ENCODE measurements at regions not wholly inside any gene's neighbourhood (a gene's known extent, or its start where the extent isn't known, plus 50 kb on each side); places are given as distances from the start of the nearest gene placed in this dataset.
"Not testable (repeated sequence)": the region's sequence is repeated elsewhere in the genome, so short reads cannot be mapped to it uniquely, and the experiment has no call there.

DNA sequence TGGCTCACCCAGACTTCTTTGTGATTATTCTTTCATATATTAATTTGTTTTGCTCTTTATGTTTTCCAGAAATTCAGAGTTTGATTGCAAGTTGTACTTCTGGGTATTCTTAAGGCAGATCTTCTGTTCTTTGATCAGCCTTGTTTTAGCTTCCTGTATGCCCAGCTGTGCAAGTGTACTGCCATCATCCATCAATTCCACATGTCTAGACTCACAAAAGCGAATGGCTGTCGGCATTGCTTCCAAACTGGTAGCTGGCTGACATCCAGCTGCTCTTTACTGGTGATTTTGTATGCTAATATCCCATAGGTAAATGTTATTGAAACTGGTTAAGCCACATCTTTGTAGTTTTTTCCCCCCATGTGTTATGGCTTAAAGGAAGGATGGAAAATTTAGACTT, 1084.8 kb upstream of the CITED2 start:
- DNase-seq (ENCODE audit: low read depth) = no peak

DNA sequence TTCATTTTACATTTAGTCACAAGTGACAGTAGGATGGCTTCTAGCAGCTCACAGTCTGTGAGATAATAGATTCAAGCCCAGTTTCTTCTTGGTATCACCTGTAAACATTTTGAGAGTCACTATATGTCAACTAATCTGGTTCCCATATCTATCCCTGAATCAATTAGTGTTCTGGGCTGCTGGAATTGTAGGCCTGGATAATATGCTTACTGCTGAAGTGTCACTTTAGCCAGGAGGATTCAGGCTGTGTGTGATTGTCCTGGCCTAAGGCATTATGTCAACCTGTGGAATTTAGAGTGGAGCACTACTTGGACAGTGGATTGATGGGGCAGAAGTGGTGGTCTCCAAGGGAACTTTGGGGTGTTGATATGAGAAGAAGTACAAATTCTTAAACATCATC, 1071.8 kb upstream of the CITED2 start:
- no peak for DNase-seq (ENCODE audit: low read depth)

DNA sequence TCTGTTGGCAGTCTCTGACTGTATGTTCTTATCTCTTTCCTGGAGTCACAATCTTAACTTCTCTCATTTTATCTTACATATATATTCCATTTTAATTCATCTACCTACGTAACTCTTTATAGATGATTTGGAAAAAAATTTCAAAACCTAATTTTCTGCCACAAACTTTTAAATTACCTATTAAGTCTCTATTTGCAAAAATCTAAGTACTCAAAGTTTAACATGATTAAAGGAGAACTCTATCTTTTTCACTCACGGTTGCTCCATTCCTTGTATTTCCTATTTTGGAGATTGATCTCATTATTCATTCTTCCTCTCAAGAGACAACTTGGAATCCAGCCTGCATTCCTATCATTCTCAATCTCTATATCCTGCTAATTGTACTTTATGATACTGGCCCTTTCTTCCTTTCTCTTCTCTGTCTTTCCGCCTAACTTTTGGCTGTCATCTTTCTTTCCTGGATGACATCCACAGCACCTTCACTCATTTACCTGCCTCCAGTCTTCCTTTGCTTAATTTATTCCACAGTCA, 1071.1 kb upstream of the CITED2 start:
- DNase-seq (ENCODE audit: low read depth) = peak; percentile 60

DNA sequence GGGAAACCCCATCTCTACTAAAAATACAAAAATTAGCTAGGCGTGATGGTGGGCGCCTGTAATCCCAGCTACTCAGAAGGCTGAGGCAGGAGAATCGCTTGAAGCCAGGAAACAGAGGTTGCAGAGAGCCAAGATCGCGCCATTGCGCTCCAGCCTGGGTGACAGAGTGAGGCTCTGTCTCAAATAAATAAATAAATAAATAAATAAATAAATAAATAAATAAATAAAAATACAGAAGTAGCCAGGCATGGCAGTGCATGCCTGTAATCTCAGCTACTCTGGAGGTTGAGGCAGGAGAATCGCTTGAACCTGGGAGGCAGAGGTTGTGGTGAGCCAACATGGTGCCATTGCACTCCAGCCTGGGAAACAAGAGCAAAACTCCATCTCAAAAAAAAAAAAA, 1068.7 kb upstream of the CITED2 start:
- DNase-seq (ENCODE audit: low read depth) = not testable (repeated sequence)

DNA sequence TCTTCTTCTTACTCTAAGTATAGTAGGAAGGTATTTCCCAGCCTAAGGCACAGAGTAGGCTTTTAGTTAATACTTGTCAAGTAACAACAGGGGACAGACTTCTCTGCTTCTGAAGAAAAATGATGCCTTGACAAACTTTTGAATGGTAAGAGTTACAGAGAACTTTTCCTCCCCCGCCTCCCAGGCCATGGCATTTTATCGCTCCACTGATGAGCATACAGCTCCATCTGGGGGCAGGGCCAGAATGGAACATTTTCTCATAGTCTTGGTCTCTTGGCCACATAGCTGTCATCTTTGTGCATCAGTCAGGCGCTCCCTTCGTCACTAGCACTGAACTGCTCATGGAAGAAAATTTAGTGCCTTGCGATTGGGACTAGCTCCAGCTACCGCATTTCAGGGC, 1066.8 kb upstream of the CITED2 start:
- peak; percentile 84 for DNase-seq (ENCODE audit: low read depth)

DNA sequence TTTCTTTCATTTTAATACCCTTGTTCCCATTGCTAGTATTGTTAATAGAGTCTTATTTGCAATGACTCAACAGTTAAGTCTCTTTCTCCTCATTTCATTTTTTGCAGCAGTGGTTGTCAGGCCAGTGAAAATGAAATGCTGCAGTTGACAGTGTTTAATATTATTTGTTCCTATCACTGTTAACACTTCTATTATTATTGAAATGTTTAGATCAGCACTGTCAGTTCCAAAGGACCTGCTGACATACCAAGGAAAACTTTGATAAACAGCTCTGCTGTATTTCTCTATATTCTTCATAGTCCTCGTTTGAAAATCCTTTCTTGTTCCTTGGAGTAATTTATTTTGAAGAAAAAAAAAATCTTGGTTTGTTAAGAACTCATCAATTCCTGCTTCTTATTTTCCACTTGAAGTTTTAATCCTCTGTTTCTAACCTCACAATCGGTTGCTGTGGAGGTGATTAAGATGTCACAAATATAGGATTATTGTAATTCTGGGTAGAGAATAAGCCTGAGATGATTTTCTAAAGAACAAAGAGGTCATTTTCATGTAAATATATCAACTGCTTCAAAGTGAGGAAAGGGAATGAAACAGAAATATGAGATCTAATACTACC, 1065.9 kb upstream of the CITED2 start:
- DNase-seq (ENCODE audit: low read depth) = no peak

DNA sequence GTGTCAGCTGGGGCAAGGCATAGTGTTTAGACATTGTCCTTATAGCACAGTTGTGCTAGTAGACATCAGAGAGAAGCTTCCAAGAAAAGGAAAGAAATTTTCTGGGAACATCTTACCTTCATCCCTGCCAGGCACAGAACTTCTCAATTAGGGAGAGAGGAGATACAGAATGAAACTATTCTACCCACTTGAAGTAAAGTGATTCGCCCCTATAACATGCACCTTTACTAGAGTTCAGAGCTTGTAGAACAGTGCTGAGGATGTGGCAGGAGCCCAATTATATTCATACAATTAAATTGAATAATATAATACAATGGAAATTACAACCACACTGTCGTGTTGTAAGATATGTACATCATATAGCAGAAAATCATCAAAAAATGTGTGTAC, 1063.9 kb upstream of the CITED2 start:
- no peak for DNase-seq (ENCODE audit: low read depth)

DNA sequence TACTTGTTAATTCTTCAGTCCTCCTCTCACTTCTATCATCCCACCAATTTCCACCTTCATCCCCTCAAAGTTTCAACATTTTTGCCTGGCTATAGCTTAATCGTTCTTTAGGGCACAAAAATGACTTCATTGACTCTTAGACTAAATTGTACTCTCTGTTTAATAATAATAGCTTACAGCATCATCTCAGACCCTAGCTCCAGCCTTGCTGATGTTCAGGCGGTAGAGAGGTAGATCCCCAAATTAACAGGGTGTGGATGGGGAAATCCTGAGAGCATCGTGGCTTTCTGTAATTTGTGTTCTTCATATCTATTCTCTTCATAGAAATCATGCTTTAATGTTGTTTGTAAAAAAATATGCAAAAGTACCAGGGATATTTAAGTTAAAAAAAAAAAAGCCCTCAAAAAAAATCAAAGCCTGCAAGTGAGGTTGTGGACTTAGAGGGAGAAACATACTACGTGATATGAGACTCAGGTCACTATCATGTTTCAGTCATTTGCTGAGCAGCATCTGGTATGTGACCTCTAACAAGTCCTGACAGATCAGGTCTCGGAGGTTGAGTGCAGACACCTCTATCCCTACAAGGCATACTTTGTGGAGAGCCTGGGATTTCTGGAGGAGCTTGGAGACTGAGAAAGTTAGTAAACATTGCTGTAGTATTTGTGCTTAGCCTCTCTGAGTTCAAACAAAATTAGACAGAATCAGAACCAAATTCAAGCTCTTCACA, 1063.3 kb upstream of the CITED2 start:
- no peak for DNase-seq (ENCODE audit: low read depth)

DNA sequence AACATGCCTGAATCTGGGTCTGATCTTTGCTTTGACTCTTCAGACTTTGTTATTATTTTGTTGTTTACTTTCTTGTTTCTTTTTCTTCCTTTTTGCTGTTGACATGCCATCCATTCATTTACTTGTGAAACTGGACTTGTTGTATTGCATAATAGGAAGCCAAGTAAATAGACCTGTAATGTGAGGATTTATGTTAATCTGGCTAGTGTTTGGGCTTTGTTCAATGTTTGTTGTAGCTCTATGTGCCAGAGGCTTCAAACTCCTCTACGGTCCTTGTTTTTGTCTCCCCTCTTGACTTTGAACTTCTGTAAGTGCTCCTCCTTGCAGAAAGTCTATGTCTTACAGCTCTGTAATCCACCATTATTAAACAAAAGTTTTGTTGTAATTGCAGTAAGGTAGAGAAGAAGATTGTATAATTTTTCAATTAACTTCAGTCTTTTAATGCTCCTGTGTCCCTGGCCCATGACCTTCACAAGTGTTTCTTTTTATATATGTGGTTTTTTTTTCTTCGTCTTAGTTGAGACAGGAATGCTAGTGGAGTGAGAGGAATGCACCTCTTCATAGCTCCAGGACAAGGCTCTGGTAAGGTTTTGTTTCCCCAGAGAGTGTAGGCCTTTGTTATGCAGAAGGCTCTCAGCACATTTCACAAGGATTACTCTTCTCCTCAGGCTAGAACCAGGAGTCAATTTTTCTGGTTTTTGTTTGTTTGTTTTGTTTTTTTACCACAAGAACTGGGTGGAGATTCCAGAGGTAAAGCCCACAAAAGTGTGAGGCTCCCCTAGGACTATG, 1061.8 kb upstream of the CITED2 start:
- no peak for DNase-seq (ENCODE audit: low read depth)

DNA sequence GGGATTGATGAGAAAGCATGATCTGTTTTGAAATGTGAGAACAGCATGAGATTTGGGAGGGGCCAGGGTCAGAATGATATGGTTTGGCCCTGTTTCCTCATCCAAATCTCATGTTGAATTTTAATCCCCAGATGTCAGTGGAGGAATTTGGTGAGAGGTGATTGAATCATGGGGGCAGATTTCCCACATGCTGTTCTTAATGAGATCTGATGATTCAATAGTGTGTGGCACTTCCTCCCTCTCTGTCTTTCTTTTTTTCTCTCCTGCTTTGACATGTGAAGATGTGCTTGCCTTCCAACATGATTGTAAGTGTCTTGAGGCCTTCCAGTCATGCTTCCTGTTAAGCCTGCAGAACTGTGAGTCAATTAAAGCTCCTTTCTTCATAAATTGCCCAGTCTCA, 1060.3 kb upstream of the CITED2 start:
- no peak for DNase-seq (ENCODE audit: low read depth)

DNA sequence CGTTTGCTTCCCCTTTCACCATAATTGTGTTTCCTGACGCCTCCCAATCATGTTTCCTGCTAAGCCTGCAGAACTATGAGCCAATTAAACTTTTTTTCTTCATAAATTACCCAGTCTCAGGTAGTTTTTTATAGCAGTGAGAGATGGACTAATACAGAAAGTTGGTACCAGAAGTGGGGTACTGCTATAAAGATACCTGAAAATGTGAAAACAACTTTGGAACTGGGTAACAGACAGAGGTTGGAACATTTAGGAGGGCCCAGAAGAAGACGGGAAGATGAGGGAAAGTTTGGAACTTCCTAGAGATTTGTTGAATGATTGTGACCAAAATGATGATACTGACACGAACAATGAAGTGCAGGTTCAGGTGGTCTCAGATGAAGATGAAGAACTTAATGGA, 1058.6 kb upstream of the CITED2 start:
- DNase-seq (ENCODE audit: low read depth) = no peak

DNA sequence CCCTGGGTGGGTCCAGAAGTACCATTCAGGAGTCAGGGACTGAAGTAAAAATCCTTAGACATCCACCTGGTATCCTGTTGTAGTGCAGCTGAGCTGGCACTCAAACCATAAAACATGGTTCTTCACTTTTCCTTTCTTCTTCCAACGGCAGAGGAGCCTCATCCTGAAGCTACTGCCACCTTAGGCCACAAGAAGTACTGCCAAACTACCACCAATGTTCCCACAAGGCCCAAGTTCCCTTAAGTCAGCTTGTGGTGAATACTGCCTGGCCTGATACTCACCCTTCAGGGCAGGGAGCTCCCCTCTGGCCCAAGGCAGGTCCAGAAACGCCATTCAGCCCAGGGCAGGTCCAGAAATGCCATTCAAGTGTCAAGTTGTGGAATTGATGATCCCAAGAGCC, 1053.4 kb upstream of the CITED2 start:
- DNase-seq (ENCODE audit: low read depth) = no peak

DNA sequence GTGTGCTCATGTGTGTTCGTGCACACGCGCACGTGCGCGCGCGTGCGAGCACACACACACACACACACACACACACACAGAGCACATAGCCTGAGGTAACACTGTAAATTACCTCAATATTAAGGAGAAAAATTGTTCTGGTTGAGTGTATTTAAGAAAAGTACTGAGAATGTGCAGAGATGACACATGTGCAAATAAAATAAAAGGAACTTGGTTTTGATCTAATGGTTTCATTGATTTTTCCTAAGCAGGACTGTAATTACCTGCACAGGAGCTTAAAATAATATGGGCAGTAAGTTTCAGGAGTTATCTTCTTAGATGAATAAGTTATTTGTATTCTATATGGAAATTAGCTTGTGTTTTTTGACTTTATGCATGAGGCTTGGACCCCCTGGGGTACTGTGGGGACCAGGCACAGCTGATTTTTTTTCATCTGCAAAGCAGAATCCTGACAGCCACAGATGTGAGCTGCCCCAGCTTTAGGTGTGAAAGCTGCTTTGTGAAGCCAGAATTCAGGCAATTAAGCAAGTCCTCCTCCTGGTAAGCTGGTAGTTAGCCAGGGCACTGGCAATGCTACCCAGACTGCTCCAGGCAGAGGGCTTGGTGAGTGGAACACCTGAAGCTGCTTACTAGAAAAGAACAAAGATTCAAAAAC, 1040.6 kb upstream of the CITED2 start:
- no peak for DNase-seq (ENCODE audit: low read depth)

DNA sequence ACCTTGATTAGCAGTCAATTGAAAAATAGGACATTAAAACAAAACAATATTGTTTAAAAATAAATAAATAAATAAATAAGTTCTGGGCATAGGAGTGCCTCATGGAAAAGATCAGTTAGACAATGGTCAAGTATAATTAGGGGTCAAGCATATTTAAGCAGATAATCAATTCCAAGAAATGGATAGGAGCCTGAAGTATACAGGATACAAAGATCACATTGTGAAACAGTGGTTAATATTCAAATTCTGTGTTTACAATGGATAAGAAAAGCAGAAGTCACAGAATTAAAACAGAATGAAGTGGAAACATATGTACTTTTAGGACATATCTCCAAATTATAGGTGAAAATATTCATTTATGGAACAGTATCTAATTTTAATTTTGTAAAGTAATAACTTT, 1028.6 kb upstream of the CITED2 start:
- DNase-seq (ENCODE audit: low read depth) = no peak

DNA sequence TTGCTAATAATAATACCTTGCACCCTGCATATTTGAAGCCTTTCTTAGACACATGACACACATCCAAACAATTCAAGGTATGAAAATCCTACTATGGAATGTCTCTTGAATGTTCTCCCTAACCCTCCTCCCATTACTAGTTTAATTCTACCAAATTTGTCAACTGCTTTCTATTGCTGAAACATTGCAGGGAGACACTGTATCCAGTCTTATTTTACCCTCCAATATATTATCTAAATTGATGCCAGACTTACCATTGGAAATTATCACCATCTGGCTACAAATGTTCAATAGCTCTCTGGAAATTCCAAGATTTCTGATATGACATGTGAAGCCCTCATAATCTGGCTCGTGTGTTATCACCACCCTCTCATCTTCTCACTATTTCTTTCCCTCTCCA, 1027.3 kb upstream of the CITED2 start:
- DNase-seq (ENCODE audit: low read depth) = peak; percentile 76

DNA sequence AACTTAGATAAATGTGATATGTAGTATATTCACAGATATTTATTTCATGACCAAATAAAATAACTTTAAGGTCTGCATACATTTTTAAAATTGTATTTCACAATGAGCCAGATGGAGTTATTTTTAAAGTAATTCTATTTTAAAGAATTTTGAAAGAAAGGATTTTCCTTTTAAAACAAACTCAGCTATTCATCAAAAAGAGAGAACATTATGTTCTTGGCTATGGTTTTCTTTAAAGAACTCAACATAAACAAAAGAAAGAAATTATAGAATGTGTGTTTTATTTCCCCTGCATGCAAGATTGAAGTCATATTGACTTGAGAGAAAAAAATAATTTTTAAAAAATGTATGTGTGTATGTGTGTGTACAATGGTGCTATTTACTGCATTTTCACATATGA, 1023.6 kb upstream of the CITED2 start:
- DNase-seq (ENCODE audit: low read depth) = no peak

DNA sequence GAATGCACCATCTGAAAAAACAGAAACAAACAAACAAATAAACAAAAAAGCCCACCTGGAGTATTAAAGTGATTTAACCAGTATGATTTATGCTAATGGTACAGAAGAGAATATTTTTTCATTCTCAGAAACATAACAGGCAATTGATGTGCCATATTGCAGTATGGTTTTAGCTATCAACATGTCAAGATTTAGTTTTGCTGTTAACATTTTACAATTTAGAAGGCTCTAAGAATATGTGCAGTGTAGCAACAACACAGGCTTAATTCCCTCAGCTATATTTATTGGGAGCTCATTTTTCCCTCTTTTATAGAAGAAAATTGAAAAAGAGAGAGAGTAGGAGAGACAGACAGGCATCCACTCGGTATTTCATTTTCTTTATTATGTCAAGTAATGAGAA, 1022.7 kb upstream of the CITED2 start:
- no peak for DNase-seq (ENCODE audit: low read depth)

DNA sequence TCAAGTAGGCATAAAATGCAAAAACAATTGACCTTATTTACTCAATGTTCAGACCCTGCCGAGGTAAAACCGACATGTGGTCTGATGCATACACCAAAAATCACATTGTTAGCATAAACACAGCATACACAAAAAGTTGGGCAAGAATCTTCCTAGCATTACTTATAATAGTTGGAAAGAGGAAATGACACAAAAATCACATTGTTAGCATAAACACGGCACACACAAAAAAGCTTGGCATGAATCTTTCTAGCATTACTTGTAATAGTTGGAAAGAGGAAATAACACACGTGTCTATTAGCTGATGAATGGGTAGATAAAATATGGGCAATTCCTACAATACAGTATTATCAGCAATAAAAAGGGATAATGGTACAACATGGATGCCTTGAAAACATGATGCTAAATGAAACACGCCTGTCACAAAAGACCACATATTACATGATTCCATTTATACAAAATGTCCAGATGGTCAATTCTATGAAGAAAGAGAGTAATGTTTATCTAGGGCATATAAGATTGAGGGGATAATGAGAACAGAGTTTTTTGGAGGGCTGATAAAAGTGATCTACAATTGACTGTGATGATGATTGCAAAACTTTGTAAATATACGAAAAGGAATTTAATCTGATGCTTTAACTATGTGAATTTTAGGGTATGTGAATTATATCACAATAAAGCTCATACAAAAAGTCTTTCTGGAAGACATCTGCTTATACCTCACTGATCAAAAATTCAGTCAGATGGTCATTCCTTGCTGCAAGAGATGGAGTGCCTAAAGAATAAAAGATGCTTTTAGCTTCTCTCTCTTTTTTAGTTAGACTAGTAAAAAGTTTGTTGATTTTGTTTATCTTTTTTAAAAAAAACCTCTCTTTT, 1019.5 kb upstream of the CITED2 start:
- DNase-seq (ENCODE audit: low read depth) = no peak

DNA sequence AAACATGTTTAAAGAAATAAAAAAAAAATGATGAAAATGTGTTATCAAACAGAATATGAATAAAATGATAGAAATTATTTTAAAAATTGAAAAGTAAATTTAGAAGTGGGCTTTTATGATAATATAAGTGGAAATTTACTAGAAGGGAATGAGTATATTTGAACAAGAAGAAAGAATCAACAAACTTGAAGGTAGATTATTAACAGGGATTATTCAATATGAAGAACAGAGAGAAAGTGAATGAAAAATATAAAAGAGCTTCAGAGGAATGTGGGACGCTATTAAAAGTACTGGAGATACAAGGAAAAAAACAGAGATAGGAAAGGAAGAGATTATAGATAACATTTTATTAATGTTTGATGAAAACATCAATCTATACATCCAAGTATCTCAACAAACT, 1014.4 kb upstream of the CITED2 start:
- DNase-seq (ENCODE audit: low read depth) = no peak

DNA sequence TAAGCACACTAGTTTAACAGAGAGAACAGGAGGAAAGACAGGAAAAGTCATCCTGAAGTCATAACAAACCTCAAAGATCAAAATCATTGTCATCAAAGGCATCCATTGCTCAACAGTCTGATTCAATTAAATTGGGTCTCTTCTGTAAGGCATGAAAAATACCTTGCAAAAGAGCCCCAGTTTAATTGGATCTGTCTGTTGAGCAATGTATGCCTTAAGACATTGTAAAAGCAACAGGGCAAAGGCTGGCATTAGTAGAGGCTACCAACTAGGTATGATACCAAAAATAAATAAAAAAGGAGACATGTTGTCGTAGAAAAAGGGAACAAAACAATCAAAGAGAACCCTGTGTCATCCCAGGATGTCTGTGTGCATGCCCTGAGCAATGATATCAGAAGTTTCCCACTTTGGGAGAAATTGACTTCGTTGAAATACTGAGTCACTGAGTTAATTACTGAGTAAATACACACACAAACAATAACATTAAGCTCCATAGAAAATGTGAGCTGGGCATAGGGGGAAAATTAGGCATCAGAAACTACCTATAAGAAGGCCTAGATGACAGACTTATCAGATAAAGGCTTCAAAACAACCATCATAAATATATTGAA, 1013.8 kb upstream of the CITED2 start:
- DNase-seq (ENCODE audit: low read depth) = no peak

DNA sequence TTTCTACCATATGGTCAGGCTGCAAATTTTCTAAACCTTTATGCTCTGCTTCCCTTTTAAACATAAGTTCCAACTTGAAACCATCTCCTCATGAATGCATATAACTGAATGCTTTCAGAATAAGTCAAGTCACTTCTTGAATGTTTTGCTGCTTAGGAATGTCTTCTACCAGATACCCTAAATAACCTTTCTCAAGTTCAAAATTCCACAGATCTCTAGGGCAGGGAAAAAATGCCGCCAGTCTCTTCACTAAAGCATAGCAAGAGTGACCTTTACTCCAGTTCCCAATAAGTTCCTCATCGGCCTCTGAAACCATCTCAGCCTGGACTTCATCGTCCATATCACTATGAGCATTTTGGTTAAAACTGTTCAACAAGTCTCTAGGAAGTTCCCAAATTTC, 1011.2 kb upstream of the CITED2 start:
- no peak for DNase-seq (ENCODE audit: low read depth)
